Right forelimb (tissue), 1 donor: ENCODE measurements at regions not wholly inside any gene's neighbourhood (a gene's known extent, or its start where the extent isn't known, plus 50 kb on each side); places are given as distances from the start of the nearest gene placed in this dataset.

Experiments used
- DNase-seq: peaks from one replicate; pipeline ENCODE4 v3.0.0-alpha.2; 2018

DNA sequence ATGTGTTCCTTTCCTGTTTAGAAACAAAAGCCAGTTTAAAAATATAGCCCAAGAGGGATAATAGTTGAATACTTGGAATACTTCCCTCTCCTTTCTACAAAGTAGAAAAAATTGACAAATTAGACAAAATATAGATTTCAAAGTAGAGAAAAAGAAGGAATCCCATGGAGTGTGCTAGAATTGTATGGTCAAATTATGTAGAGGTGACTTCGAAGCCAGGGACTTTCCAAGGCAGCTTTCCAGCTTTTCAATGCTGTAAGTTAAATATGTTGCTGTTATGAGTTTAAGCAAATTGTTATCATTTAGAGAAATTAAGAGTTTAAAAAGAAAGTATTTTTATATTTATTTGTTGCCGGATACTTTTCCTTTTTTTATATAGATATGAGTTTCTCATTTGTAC, 415.5 kb upstream of the OPRM1 start:
- DNase-seq: no peak

DNA sequence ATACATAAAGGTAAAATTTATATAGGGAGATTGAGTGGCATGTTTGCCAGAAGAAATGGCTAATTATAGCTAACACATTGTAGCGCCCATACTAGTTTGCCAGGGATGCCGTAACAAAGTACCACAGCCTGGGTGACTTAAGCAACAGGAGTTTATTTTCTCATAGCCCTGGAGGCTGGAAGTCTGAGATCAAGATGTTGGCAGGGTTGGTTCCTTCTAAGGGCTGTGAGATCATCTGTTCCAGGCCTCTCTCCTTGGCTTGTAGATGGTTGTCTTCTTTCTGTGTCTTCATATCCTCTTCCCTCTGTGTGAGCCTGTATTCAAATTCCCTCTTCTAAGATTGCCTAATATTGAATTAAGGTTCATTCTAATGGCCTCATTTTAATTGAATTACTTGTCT, 417.5 kb upstream of the OPRM1 start:
- DNase-seq: no peak

DNA sequence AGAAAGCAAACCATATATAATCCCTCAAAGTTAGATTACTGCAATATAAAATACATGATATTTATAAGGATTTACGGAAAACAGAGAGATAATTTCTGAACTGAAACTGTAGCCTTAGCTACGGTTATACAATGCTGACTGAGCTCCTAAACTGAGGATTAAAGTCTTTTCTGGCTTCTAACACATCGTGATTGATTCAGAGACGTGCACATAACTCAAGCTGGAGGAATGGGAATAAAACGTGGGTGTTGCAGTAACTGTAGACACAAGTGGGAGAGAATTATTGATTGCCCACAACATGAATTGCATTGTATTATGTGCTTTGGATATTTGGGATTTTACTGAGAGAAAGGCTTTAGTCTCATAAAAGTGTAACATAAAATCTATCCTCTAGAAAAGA, 418.0 kb upstream of the OPRM1 start:
- DNase-seq: no peak

DNA sequence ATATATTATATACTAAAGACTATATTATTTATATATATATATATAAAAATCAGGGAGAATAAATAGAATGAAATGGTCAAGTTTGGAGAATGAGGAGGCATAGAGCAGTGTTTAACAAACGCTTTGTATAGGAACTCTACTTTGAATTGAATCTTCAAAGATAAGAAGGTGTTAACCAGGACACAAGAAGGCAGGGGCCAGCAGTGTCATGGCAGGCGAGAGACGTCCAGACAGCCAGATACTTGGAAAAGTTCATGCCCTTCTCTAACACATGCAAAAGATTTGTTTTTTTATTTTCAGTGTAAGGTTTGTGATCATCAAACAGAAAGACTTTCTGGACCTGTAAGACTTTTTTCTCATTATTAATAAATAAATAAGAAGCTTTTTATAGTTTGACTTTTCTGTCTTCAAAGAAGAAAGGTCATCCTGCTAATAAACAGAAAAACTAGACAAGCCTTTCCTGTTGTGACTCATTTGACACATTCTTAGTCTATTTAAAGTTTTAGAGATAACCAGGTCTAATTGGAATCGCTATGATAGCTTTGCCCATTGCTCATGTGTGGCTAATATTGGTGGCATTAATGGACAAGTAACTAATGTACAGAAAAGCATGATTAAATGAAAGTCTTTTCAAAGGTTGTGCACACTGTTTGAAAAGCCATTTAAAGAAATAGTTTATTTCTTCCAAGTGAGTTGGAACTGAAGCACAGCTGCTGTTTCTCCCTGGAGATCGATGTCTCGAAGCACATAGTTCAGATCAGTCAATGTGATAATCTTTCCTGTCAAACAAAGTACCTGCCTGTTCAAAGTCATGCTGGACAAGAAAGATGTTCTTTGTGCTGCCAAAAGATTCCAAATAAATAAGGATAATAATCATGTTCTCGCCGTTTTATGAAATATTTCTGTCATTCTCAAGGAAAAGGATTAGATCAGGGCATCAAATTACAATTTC, 420.4 kb upstream of the OPRM1 start:
- no peak for DNase-seq

DNA sequence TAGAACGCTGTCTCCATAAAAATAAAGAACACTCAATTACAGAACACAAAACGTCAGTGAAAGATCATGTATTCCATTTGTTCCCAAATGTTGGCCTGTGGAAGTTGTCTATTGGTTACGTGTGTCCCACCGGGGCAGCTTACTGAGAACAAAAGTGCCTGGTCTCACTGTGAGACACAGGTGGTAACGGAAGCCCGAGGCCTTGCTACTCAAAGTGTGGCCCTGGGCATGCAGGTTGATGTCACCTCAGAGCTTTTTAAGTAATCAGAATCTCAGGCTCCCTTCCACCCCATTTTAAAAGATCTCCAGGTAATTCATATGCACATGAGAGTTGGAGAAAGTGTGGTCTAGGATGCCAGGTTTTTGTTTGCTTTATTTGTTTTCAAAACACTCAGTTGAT, 422.5 kb upstream of the OPRM1 start:
- DNase-seq: no peak

DNA sequence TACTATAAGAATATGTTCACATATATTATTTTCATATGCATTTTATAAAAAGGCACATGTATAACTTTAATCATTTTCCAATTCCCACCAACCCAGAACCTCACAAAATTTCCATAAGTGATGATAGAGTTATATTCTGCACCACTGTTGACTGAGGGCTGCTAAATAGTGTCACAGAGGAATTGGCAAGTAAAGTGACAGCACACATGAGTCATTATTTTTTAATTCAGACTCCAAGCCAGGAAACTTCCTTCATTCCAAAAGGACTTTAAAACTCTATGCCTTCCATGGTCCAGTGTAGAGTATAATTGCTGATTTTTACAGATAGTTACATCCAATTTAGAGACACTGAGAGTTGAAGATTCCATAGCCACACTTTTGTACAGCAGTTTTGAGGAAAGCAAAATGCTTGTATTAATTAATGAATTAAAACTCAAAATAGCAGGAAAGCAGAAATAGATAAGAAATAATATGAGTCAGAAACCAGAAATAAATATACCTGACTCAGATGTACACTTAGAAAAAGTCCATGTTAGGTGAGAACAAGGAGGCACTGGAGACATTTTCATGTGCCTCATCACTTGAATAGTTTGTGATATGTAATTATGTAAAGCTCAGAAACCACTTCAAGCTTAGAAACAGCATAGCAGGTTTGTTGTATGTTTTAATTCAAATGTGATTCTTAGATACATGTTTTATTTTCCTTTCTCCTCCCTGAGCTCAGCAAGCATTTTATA, 425.2 kb upstream of the OPRM1 start:
- DNase-seq: no peak

DNA sequence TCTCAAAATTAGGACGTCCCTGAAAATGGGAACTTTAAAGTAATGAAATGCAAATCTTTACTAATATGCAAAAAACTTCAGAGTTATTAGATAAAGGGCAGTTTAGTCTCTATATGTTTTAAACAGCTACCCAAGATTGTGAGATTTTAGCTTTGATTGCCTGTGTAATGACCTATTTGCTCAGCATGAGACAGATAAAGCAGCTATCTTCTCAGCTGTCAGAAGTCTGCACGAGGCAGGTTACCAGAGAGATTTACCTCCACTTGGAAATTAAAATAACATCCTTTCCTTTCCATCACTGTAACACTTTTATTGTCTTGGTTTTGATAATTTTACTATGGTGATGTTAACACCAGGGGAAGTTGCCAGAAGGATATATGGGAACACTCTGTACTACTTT, 436.6 kb upstream of the OPRM1 start:
- DNase-seq: no peak

DNA sequence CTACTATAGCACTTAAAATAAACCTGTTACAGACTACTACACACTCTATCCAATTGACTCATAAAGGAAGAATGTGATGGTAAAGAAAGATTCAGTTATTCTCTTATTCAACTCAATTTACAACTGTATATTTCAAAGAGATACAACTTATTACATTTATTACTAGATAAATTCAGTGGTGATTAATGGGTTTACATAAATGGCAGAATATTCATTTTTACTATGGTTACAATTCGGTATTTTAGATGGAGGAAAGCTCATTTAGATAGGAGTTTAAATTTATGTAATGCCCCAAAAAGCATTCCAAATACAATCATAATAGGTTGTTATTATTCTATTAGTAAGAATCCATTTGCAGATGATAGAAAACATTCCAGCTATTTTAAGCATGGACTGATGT, 439.1 kb upstream of the OPRM1 start:
- DNase-seq: no peak

DNA sequence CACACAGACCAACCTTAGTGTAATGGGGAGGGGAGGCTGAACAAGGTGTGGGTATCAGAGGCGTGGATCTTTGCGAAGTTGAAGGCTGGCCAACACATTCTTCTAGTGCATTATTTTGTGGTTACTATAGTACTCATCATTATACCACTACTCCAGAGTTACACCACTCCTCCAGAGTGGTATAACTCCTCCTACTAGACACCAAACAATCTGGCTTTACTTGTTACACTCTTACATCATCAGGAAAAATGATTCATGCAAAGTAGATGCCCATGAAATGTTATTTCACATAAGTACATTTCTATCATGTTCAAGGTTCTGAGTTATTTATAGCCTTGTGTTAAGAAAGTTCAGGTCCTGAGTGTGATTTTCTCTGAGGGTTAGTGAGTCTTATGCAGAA, 443.1 kb upstream of the OPRM1 start:
- no peak for DNase-seq

DNA sequence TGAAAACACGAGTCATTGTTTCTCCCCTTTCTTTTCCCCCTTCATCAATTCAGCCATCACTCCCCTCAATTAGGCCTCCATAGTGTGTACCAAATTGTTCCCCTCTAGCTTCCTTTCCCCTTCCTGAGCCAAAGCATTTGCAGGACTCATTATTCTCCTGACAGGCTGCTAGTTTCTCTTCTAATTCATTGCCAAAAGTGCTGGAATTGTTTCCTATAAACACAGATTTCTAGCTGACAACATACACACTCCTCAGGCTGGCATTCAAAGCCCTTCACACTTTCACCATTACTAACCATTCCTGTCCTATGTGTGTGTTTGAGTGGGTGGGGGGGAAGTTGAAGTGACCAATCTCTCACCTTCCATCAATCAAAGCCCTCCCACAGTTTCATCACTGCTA, 444.2 kb upstream of the OPRM1 start:
- DNase-seq: no peak

DNA sequence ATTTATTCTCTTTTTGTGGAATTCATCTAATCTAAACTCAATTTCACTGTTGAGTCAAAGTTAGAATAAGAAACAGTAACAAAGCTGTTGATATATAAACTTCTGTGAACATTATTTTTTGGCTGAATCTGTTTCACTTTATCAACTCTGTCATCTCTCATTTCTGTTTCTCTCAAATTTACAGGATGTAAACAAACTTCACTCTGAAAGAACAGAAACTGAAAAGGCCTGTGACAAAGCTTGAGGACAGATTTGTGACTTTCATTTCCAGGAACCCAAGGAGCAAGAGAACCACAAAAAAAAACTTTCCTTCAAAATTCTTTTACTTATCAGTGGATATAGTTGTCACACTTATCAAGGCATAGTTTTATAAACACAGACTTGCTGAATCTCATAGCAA, 447.9 kb upstream of the OPRM1 start:
- DNase-seq: no peak

DNA sequence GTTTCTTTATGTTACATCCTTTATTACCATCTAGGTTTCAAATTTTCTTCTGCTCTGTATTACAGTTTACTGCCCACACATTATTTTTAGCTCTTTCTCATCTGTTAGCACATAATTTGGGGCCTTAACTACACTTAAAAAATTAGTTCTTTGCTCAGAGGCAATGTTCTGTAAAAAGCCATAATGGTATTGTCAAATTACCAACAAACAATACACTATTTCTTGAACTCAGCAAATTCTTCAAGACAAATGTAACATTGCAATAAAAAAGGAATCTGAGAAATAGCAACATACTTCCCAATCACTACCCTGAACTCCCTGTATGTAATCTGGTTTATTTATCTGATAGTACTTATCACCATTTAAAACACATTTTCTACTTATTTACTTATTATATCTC, 448.6 kb upstream of the OPRM1 start:
- no peak for DNase-seq

DNA sequence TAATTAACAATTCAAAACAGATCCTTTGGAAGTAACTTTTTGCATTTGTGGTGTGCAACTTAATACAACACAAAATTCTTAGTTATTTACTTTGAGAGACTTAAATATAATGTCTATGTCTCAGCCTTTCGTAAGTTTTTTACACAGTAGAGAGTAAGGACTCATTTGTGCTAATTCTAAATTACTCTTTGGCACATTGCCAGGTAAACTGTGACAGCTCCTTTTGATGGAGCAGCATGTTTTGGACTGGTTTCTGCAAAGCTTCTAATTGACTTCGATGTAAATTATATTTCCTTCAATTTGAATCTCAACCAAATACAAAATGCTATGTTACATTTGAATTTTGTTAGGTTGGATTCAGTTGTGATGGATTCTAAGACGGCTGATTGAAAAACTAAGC, 450.7 kb upstream of the OPRM1 start:
- DNase-seq: no peak

DNA sequence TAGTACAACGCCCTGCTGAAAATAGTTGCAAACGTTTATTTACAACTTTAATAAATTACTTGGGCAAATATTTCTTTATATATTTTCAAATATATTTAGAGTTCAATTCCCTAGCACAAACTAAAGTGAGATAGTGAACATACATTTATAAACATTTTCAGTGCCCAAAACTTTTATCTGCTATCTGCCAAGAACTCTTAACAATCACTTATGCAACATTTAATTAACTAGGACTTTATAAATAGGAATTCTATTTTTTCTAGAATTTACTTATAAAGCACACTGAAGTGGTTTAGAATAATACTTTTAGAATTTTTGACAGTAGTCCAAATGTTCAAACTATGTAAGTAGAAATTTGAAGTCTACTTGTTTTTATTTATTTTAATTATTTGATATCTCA, 452.6 kb upstream of the RGS17 start:
- no peak for DNase-seq

DNA sequence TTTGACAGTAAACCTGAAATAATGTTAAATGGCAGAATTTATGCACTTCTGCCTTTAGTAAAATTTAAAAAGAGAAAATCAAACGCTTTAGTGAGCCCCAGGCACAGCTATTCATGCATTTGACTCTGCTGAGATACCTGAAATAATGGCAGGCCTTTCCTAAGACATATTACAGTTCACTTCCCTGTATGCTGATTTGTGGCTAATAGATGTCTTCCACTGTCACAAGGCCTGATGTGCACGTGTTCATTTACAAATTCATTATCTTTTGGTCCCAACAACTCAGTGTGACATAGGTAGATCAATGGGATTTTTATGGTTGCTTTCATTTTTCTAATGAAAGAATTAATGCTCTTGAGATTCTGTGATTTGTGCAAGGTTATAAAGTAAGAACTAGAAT, 449.7 kb upstream of the RGS17 start:
- DNase-seq: no peak

DNA sequence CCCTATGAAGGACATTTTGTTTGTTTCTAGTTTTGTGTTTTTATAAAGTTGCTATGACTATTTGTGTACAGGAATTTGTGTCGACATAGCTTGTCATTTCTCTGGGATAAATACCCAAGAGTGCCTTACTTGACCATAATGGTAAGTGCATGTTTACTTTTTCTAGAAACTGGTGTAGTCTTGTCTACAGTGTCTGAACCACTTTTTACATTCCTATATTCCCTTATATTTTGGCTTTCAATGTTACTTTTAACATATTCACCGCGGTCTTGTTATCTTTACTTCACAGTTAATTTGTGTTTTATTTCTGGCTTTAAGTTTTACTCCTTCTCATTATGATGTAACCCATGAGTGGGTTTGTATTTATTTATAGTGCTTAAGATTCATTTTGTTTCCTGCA, 444.4 kb upstream of the RGS17 start:
- DNase-seq: no peak

DNA sequence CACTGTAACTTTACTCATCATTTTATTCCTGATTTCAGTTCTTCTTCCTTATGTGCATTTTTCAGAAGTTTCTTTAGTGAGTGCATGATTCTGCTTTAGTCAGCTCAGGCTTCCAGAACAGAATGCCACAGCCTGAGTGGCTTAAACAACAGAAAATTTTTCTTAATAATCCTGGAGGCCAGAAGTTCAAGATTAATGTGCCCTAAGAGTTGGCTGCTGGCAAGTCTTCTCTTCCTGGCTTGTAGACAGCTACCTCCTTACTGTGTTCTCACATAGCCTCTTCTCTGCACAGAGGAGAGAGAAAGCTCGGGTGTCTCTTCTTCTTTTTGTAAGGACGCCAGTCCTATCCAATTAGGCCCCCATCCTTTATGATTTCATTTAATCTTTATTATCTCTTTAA, 443.1 kb upstream of the RGS17 start:
- DNase-seq: no peak

DNA sequence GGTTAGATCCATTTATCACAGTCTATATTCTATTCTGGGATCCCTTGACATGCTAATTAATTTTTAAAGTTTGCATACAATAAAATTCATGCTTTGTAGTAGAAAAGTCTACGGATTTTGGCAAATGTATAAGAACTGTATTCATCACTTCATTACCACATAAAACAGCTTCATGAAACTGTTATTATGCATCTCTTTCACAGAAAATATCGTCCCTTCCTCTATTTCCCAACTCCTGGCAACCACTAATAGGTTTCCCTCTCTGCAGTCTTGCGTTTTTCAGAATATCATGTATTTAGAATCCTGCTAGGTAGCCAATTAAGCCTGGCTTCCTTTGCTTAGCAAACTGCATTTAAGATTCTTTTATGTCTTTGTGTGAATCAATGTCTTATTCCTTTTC, 441.3 kb upstream of the RGS17 start:
- DNase-seq: no peak

DNA sequence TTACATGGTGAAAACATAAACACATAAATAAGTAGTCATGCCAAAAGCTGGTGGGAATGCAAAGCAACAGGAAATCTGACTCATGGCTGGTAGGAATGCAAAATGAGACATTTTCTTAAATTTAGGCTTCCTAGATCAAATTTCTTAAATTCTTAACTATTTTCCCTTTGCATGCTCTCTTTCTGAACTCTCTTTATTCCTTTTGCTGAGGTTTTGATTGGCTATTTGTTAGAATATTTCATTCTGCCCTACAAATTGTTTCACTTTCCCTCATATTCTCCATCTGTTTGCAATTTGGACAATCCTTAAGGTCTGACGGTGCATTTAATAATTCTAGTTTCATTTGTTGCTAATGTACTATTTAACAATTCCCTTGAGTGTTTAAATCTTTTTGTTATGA, 437.5 kb upstream of the RGS17 start:
- no peak for DNase-seq

DNA sequence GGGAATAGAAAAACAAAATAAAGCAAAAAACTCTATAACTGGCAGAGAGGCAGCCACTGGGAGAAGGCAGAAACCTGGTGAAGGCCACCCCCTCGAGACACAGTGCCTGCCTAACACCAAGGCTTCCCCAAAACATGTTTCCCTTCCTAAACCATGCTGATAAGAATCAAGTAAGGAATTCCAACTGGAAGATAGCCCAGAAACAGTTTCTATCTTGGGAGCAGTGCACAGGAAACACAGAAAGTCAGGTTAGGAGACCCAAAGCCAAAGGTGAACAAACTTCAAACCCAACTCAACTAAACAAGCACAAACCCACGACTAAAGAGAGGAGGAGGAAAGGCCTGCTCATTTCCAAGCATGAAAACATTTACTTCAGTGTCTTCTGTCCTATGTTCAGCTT, 433.7 kb upstream of the RGS17 start:
- no peak for DNase-seq

DNA sequence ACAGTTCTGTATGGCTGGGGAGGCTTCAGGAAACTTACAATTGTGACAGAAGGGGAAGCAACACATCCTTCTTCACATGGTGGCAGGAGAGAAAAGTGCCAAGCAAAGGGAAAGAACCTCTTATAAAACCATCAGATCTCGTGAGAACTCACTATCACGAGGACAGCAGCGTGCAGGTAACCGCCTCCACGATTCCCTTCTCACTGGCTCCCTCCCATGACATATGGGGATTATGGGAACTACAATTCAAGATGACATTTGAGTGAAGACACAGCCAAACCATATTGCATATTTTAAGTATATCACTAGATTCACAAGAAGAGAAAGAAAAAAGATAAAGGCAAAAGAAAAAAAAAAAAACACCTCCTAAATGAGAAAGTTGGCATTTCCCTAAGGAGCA, 431.9 kb upstream of the RGS17 start:
- DNase-seq: no peak

DNA sequence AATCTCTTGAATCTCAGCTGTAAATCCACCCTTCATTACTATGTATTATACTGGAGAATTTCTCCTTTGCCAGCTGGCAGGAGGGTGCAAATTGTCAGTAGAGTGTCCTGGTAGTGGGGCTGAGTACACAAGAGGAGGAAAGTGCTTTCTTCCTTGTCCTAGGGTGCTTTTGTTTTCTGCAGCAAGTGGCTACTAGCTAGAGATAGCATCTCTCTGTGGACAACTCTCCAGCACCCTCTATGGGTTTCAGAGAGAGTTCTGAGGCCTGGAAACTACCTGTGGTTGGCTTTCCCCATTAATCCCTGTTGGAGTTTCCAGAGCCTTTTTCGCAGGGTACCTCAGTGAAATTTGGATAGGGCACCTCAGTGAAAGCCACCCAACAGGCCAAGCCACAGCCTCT, 422.5 kb upstream of the RGS17 start:
- no peak for DNase-seq

DNA sequence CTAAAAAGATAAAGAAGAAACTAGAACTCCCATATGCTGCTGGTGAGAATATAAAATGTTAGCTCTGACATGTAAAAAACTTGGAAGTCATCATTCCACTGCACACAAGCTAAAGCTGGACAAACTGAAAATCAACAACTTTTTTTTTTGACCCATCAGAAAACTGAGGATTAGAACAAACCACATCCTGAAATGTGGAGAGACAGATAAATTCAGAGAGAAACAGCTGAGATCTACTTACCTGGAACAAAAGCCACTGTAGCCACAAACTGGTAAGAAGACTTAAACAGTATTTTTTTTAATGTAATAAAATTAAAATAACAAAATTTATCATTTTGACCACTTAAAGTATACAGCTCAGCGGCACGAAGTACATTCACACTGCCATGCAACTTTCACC, 408.5 kb upstream of the RGS17 start:
- no peak for DNase-seq

DNA sequence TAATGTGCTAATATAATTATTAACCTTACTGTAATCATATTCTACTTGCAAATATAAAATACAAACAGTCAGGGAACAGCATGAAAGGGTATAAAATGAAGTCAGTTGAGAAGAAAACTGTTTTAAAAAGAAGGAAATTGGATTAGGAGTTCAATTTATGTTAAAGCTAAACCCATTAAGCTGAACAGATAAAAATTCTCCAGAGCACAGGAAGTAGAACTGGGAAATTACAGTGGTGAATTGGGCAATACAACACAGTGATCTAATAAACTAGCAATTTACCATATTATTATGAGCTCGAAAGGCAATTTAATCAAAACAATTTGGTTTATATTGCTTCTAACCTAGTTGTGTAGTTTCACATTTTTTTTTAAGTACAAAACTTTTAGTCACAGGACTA, 407.4 kb upstream of the RGS17 start:
- no peak for DNase-seq

DNA sequence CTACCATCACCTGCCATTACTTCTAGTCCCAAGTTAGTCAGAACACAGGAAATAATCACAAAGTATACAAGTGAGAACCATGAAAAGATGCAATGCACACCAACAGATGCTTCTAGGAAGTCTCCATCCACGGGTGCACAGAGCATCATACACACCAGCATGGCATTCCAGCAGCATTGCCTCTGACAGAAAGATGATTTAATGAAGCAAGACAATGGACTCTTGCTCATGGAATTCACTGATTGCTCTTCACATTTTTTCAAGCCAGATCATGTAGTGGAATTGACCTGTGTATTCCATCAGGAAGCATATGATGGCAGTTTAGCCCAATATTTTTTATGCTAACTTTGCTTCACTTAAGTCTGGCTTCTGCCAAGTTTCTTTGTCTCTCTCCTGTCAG, 406.3 kb upstream of the RGS17 start:
- no peak for DNase-seq
